GM06990 (cell line): ENCODE measurements at regions not wholly inside any gene's neighbourhood (a gene's known extent, or its start where the extent isn't known, plus 50 kb on each side); places are given as distances from the start of the nearest gene placed in this dataset.

Source experiments
- DNase-seq: peaks from one replicate; pipeline ENCODE4 v3.0.0-alpha.2; 2011; ENCODE audit not compliant: insufficient read length; ENCODE audit errors: extremely low read depth
- H3K27me3 ChIP-seq: replicated peaks from 2 replicates; pipeline ENCODE4 v1.6.0; 2011; ENCODE audit warnings: low read length; ENCODE audit not compliant: control insufficient read depth, insufficient read depth
- H3K36me3 ChIP-seq: 2 replicates; pipeline ENCODE4 v1.5.1; 2011; ENCODE audit warnings: low read length; ENCODE audit not compliant: control insufficient read depth, insufficient read depth
- H3K4me3 ChIP-seq: replicated peaks from 2 replicates; pipeline ENCODE4 v1.5.1; 2011; ENCODE audit warnings: low read depth, mild to moderate bottlenecking, control low read depth, low read length
- CTCF ChIP-seq: IDR thresholded peaks from 2 replicates; pipeline ENCODE4 v1.5.1; 2011; ENCODE audit warnings: low read length, control low read depth, mild to moderate bottlenecking, inconsistent platforms; ENCODE audit not compliant: insufficient read depth, poor library complexity, severe bottlenecking

- no peaks in the 10 kb centered on the region for H3K36me3 ChIP-seq
- no peak overlapping the region for H3K4me3 ChIP-seq
These were observed 348.8 kb upstream of the BCHE start for GRCh38 chr3:166186003-166186402.

GRCh38 chr3:166177130-166177529 is 339.9 kb upstream of the BCHE start:
- DNase-seq: no peak
- TF ChIP-seq CTCF: no peak
- H3K27me3 ChIP-seq: no peaks in the 10 kb centered on the region
- H3K36me3 ChIP-seq: no peaks in the 10 kb centered on the region
- no peak overlapping the region for H3K4me3 ChIP-seq

More at GRCh38 chr3:166186003-166186402, 348.8 kb upstream of the BCHE start:
- no peak for TF ChIP-seq CTCF
- no peaks in the 10 kb centered on the region for H3K27me3 ChIP-seq
- no peak for DNase-seq

- TF ChIP-seq CTCF: no peak
- Histone ChIP-seq H3K27me3 (no peaks in the 10 kb centered on the region), H3K4me3 (no peak overlapping the region), H3K36me3 (no peaks in the 10 kb centered on the region)
- no peak for DNase-seq
These were observed 334.5 kb upstream of the BCHE start for GRCh38 chr3:166171695-166172094.

- TF ChIP-seq CTCF: no peak
- no peak for DNase-seq
- H3K4me3 ChIP-seq: no peak overlapping the region
These were observed 332.5 kb upstream of the BCHE start for GRCh38 chr3:166169681-166170080.

GRCh38 chr3:166127969-166128368 is 290.7 kb upstream of the BCHE start:
- no peak for DNase-seq
- no peak for TF ChIP-seq CTCF
- no peaks in the 10 kb centered on the region for H3K27me3 ChIP-seq
- no peak overlapping the region for H3K4me3 ChIP-seq
- H3K36me3 ChIP-seq: no peaks in the 10 kb centered on the region

More at GRCh38 chr3:166169681-166170080, 332.5 kb upstream of the BCHE start:
- H3K36me3 ChIP-seq: no peaks in the 10 kb centered on the region
- no peaks in the 10 kb centered on the region for H3K27me3 ChIP-seq

GRCh38 chr3:166125179-166125578 is 288.0 kb upstream of the BCHE start:
- TF ChIP-seq CTCF: no peak
- DNase-seq: no peak
- Histone ChIP-seq H3K27me3 (no peaks in the 10 kb centered on the region), H3K36me3 (no peaks in the 10 kb centered on the region), H3K4me3 (no peak overlapping the region)
